ENCODE measurements at regions not wholly inside any gene's neighbourhood (a gene's known extent, or its start where the extent isn't known, plus 50 kb on each side); places are given as distances from the start of the nearest gene placed in this dataset.

GRCh38 chrX:26411045-26411444, 195.1 kb downstream of the MAGEB5 start:
- no peak overlapping the region for H3K27ac ChIP-seq (ENCODE audit: low read depth)
- no peak overlapping the region; the same call in 1 of the 2 replicates for H2AFZ ChIP-seq
- DNase-seq (ENCODE audit: low spot score) (no peak), ATAC-seq (no peak)
- Mint-ChIP-seq H3K27ac (no peak overlapping the region), H3K36me3 (ENCODE audit: low read depth) (no peaks in the 10 kb centered on the region), H3K27me3 (ENCODE audit: insufficient read depth, low read depth, poor library complexity) (no peaks in the 10 kb centered on the region), H3K9me3 (no peaks in the 10 kb centered on the region), H3K4me3 (no peak overlapping the region), H3K4me1 (peaks cover 7% of the 10 kb centered on the region; the same call in 1 of the 3 replicates)
- H3K9me2 ChIP-seq (ENCODE audit: insufficient read depth): no peaks in the 10 kb centered on the region
- H3K4me2 ChIP-seq: no peak overlapping the region
- no peaks in the 10 kb centered on the region for H3F3A ChIP-seq (replicated peaks; ENCODE audit: low read depth)
- H3K79me2 ChIP-seq (replicated peaks; ENCODE audit: insufficient read depth): no peaks in the 10 kb centered on the region
- H3K27me3 ChIP-seq (ENCODE audit: insufficient read depth): no peaks in the 10 kb centered on the region
- TF ChIP-seq STAT1 (IDR thresholded peaks at IDR 0.05; ENCODE audit: unreplicated experiment) (no peak), EZH2 (IDR thresholded peaks at IDR 0.05; ENCODE audit: low read depth, unreplicated experiment) (no peak), POLR2AphosphoS5 (IDR thresholded peaks at IDR 0.05; ENCODE audit: low read depth) (no peak), ZNF114 (CRISPR knock-in tag; IDR thresholded peaks at IDR 0.05) (no peak), EZH2phosphoT487 (IDR thresholded peaks at IDR 0.05; ENCODE audit: unreplicated experiment) (no peak), ETS1 (IDR thresholded peaks at IDR 0.05) (no peak), NANOG (IDR thresholded peaks at IDR 0.05; ENCODE audit: borderline replicate concordance) (no peak), ZNF462 (CRISPR knock-in tag; IDR thresholded peaks at IDR 0.05) (no peak), ZNF331 (CRISPR knock-in tag; IDR thresholded peaks at IDR 0.05; ENCODE audit: low read depth) (no peak), CREB1 (CRISPR knock-in tag; IDR thresholded peaks at IDR 0.05; ENCODE audit: low read depth) (no peak), JUNB (IDR thresholded peaks at IDR 0.05; ENCODE audit: unreplicated experiment) (no peak), REST (IDR thresholded peaks at IDR 0.05; ENCODE audit: unreplicated experiment) (no peak), CTCF (conservative IDR thresholded peaks at IDR 0.05; ENCODE audit: low read depth in 2 of 2) (no peak)
- no peaks in the 10 kb centered on the region for H4K20me1 ChIP-seq (replicated peaks; ENCODE audit: insufficient read depth)
- H3K4me3 ChIP-seq: no peak overlapping the region
- no peaks in the 10 kb centered on the region for H3K36me3 ChIP-seq (ENCODE audit: insufficient read depth)
- H3K4me1 ChIP-seq (ENCODE audit: insufficient read depth): peaks cover 7% of the 10 kb centered on the region; the same call in 1 of the 2 replicates

Data from GM23338 (cell line).